BE2C (cell line): ENCODE measurements at regions not wholly inside any gene's neighbourhood (a gene's known extent, or its start where the extent isn't known, plus 50 kb on each side); places are given as distances from the start of the nearest gene placed in this dataset.

Experiments
- DNase-seq: peaks from one replicate; pipeline ENCODE4 v3.0.0-alpha.2; 2020
- H3K27me3 ChIP-seq: fragments of 250-450 bp; sonication (Bioruptor Pico); 2 replicates; pipeline ENCODE4 v1.5.1; 2020; ENCODE audit warnings: mild to moderate bottlenecking
- H3K36me3 ChIP-seq: fragments of 250-450 bp; sonication (Bioruptor Pico); 2 replicates; pipeline ENCODE4 v1.5.1; 2020; ENCODE audit warnings: mild to moderate bottlenecking
- H3K4me1 ChIP-seq: fragments of 250-450 bp; sonication (Bioruptor Pico); 2 replicates; pipeline ENCODE4 v1.5.1; 2020
- H3K4me3 ChIP-seq: 2 replicates; pipeline ENCODE4 v1.5.1; 2011; ENCODE audit warnings: low read depth, low read length
- H3K9me3 ChIP-seq: fragments of 250-450 bp; sonication (Bioruptor Pico); 2 replicates; pipeline ENCODE4 v1.5.1; 2020
- CTCF ChIP-seq: IDR thresholded peaks from 2 replicates; pipeline ENCODE4 v1.5.1; 2012; ENCODE audit warnings: mild to moderate bottlenecking, low read depth, low read length

DNA sequence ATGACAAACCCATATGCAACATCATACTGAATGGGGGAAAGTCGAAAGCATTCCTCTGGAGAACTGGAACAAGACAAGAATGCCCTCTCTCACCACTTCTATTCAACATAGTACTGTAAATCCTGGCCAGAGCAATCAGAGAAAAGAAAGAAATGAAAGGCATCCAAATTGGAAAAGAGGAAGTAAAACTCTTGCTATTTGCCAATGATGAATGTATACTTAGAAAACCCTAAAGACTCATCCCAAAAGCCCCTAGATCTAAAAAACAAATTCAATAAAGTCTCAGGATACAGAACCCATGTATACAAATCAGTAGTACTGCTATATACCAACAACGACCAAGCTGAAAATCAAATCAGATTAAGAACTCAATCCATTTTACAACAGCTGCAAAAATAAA, 66.9 kb downstream of the SPATA31C2 start:
- Histone ChIP-seq H3K36me3 (no peaks in the 10 kb centered on the region), H3K27me3 (no peaks in the 10 kb centered on the region), H3K4me3 (no peak overlapping the region), H3K9me3 (0 out of 2 replicates have a peak, but pooled peaks cover 3% of the 10 kb centered on the region), H3K4me1 (no peaks in the 10 kb centered on the region)
- no peak for TF ChIP-seq CTCF
- DNase-seq, result no peak

DNA sequence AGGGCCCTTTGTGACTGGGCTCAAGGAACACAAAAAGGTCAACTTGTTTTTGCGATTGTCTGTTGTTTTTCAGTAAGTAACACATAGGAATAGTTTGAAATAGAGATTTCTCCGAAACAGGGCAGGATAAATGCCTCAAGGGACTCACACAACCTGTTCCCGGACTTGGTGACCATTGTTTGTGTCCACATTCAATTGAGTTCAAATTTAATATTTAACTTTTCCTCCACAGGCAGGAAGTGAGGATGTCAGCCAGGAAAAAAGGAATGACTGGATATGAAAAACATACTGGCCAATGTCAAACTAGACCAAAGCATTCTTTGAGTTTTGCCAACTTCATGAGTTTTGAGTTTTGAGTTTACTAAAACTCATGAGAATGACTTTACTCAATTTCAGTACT, 72.7 kb downstream of the SPATA31C2 start:
- no peak for DNase-seq
- TF ChIP-seq CTCF, result no peak
- Histone ChIP-seq H3K27me3 (no peaks in the 10 kb centered on the region), H3K9me3 (no peaks in the 10 kb centered on the region), H3K4me1 (no peaks in the 10 kb centered on the region), H3K36me3 (no peaks in the 10 kb centered on the region), H3K4me3 (no peak overlapping the region)

DNA sequence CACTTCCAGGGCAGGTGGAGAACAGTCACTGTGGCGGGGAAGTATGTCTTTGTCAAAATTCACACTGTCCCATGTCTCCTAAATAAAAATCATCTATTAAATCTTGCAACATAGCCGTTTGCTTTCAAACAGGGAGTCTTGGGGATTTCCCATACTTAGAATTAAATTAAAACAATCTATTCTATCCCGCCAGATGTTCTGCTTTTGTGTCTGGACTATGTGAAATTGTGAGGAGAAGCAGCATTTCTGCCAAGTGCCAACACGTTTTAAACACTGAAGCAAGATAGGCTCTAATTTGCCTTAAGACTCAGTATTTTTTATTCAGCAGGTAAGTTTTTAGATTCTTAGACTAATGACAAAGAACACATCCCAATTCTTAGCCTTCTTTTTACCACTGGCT, 73.7 kb downstream of the SPATA31C2 start:
- H3K27me3 ChIP-seq, result no peaks in the 10 kb centered on the region
- no peak for TF ChIP-seq CTCF
- no peaks in the 10 kb centered on the region for H3K36me3 ChIP-seq
- H3K4me1 ChIP-seq, result no peaks in the 10 kb centered on the region
- no peak overlapping the region for H3K4me3 ChIP-seq
- DNase-seq, result no peak
- H3K9me3 ChIP-seq, result no peaks in the 10 kb centered on the region

- H3K4me3 ChIP-seq, result no peak overlapping the region
- no peaks in the 10 kb centered on the region for H3K9me3 ChIP-seq
- no peak for TF ChIP-seq CTCF
- no peaks in the 10 kb centered on the region for H3K36me3 ChIP-seq
- DNase-seq, result no peak
- H3K4me1 ChIP-seq, result no peaks in the 10 kb centered on the region
- no peaks in the 10 kb centered on the region for H3K27me3 ChIP-seq
Measured at GRCh38 chr9:88060746-88061145, 77.5 kb downstream of the SPATA31C2 start.

DNA sequence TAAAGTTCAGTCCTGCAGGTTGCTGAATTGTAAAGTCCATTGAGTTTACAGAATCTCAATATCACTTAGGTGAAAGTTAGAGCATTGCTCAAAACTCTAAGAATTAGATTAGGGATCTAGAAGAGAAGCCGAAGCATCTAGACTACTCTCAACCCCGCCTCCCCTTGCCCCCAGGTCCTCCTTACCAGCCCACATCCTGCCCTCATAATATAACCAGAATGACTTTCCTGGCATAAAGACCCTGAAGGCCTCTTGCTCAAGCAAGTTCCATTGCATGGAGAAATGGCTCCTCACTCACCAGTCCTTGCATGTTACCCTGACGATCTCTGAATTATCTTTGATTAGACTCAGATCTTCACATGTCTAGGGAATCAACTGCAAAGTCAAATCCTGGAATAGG, 78.8 kb downstream of the SPATA31C2 start:
- no peaks in the 10 kb centered on the region for H3K27me3 ChIP-seq
- no peaks in the 10 kb centered on the region for H3K36me3 ChIP-seq
- no peaks in the 10 kb centered on the region for H3K9me3 ChIP-seq
- H3K4me1 ChIP-seq, result no peaks in the 10 kb centered on the region
- no peak overlapping the region for H3K4me3 ChIP-seq
- DNase-seq, result no peak
- no peak for TF ChIP-seq CTCF

DNA sequence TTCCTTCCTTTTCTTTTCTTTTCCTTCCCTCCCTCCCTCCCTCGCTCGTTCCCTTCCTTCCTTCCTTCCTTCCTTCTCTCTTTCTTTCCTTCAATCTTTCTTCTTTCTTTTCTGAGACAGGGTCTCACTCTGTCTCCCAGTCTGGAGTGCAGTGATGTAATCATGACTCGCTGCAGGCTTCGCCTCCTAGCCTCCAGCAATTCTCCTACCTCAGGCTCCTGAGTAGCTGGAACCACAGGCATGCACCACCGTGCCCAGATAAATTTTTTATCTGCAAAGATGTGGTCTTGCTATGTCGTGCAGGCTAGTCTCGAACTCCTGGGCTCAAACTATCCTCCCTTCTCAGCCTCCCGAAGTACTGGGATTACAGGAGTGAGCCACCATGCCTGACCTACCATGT, 81.4 kb downstream of the SPATA31C2 start:
- Histone ChIP-seq H3K9me3 (peaks cover 2% of the 10 kb centered on the region; the same call in 1 of the 2 replicates), H3K4me1 (no peaks in the 10 kb centered on the region), H3K27me3 (no peaks in the 10 kb centered on the region), H3K4me3 (no peak overlapping the region), H3K36me3 (no peaks in the 10 kb centered on the region)
- TF ChIP-seq CTCF, result no peak
- no peak for DNase-seq
